Nephron (organoid): ENCODE measurements at regions not wholly inside any gene's neighbourhood (a gene's known extent, or its start where the extent isn't known, plus 50 kb on each side); places are given as distances from the start of the nearest gene placed in this dataset.

Source experiments
- H3K27ac Mint-ChIP-seq, 3 experiments: 2 replicates each; pipeline ENCODE4 v1.8.0; 2020; ENCODE audit warnings: mixed read lengths in 3 of 3, mild to moderate bottlenecking in 2 of 3, moderate library complexity in 1 of 3
- H3K27me3 Mint-ChIP-seq: 2 replicates; pipeline ENCODE4 v1.8.0; 2021; ENCODE audit warnings: low read depth, mild to moderate bottlenecking, moderate library complexity, mixed read lengths
- H3K36me3 Mint-ChIP-seq: 2 replicates; pipeline ENCODE4 v1.8.0; 2020; ENCODE audit warnings: low read depth, mixed read lengths
- H3K4me1 Mint-ChIP-seq: 2 replicates; pipeline ENCODE4 v1.8.0; 2020; ENCODE audit warnings: mixed read lengths
- H3K4me3 Mint-ChIP-seq, 3 experiments: 2 replicates each; pipeline ENCODE4 v1.8.0; 2020; ENCODE audit warnings: mild to moderate bottlenecking in 3 of 3, mixed read lengths in 3 of 3, moderate library complexity in 2 of 3
- H3K9me3 Mint-ChIP-seq: 2 replicates; pipeline ENCODE4 v1.8.0; 2020; ENCODE audit warnings: mixed read lengths
- CTCF ChIP-seq, 3 experiments: fragments of 200-600 bp; sonication (generic); IDR thresholded peaks; one replicate each; pipeline ENCODE4 v1.5.0; 2021; ENCODE audit warnings: antibody characterized with exemption in 3 of 3; ENCODE audit not compliant: unreplicated experiment in 3 of 3

- no peaks in the 10 kb centered on the region for H3K9me3 Mint-ChIP-seq
- H3K4me1 Mint-ChIP-seq, result no peaks in the 10 kb centered on the region
These were observed 381.0 kb upstream of the BOD1L1 start for GRCh38 chr4:14008494-14008893.

GRCh38 chr4:14018191-14018853, 390.8 kb upstream of the BOD1L1 start:
- H3K36me3 Mint-ChIP-seq, result no peaks in the 10 kb centered on the region
- H3K9me3 Mint-ChIP-seq, result peaks cover 17% of the 10 kb centered on the region
- H3K27me3 Mint-ChIP-seq, result peaks cover 3% of the 10 kb centered on the region
- H3K27ac Mint-ChIP-seq, result no peak overlapping the region
- H3K4me1 Mint-ChIP-seq, result no peaks in the 10 kb centered on the region
- no peak for TF ChIP-seq CTCF (IDR thresholded peaks at IDR 0.05; ENCODE audit: unreplicated experiment in 3 of 3)
- H3K4me3 Mint-ChIP-seq, result no peak overlapping the region

More at GRCh38 chr4:14008494-14008893, 381.0 kb upstream of the BOD1L1 start:
- Mint-ChIP-seq H3K4me3 (no peak overlapping the region), H3K27me3 (no peaks in the 10 kb centered on the region), H3K36me3 (no peaks in the 10 kb centered on the region), H3K27ac (no peak overlapping the region)
- no peak for TF ChIP-seq CTCF (IDR thresholded peaks at IDR 0.05; ENCODE audit: unreplicated experiment in 3 of 3)

GRCh38 chr4:14022456-14022855, 394.9 kb upstream of the BOD1L1 start:
- no peak overlapping the region for H3K4me3 Mint-ChIP-seq
- H3K4me1 Mint-ChIP-seq, result no peaks in the 10 kb centered on the region
- peaks cover 3% of the 10 kb centered on the region for H3K27me3 Mint-ChIP-seq
- no peaks in the 10 kb centered on the region for H3K9me3 Mint-ChIP-seq
- no peak overlapping the region for H3K27ac Mint-ChIP-seq
- no peaks in the 10 kb centered on the region for H3K36me3 Mint-ChIP-seq
- no peak for TF ChIP-seq CTCF (IDR thresholded peaks at IDR 0.05; ENCODE audit: unreplicated experiment in 3 of 3)

- Mint-ChIP-seq H3K4me3 (no peak overlapping the region), H3K9me3 (no peaks in the 10 kb centered on the region), H3K4me1 (no peaks in the 10 kb centered on the region), H3K27me3 (peaks cover 3% of the 10 kb centered on the region), H3K27ac (peak overlapping the region in 1 of 3 experiments; percentile 44), H3K36me3 (no peaks in the 10 kb centered on the region)
- no peak for TF ChIP-seq CTCF (IDR thresholded peaks at IDR 0.05; ENCODE audit: unreplicated experiment in 3 of 3)
These were observed 395.5 kb upstream of the BOD1L1 start for GRCh38 chr4:14023036-14023435.

- no peak overlapping the region for H3K4me3 Mint-ChIP-seq
- no peaks in the 10 kb centered on the region for H3K36me3 Mint-ChIP-seq
- TF ChIP-seq CTCF (IDR thresholded peaks at IDR 0.05; ENCODE audit: unreplicated experiment in 3 of 3), result no peak
- no peaks in the 10 kb centered on the region for H3K9me3 Mint-ChIP-seq
- H3K27me3 Mint-ChIP-seq, result peaks cover 3% of the 10 kb centered on the region
- H3K27ac Mint-ChIP-seq, result peak overlapping the region in 1 of 3 experiments; percentile 44
- H3K4me1 Mint-ChIP-seq, result no peaks in the 10 kb centered on the region
These were observed 396.4 kb upstream of the BOD1L1 start for GRCh38 chr4:14023896-14024295.

- Mint-ChIP-seq H3K36me3 (no peaks in the 10 kb centered on the region), H3K27me3 (no peaks in the 10 kb centered on the region), H3K27ac (no peak overlapping the region), H3K4me1 (no peaks in the 10 kb centered on the region), H3K9me3 (no peaks in the 10 kb centered on the region), H3K4me3 (no peak overlapping the region)
- no peak for TF ChIP-seq CTCF (IDR thresholded peaks at IDR 0.05; ENCODE audit: unreplicated experiment in 3 of 3)
These were observed 397.6 kb upstream of the BOD1L1 start for GRCh38 chr4:14025111-14025510.
